ENCODE measurements at regions not wholly inside any gene's neighbourhood (a gene's known extent, or its start where the extent isn't known, plus 50 kb on each side); places are given as distances from the start of the nearest gene placed in this dataset.

GRCh38 chrX:121455890-121456289, 408.5 kb downstream of the GLUD2 start:
- Histone ChIP-seq H3K27me3 (replicated peaks in 1 of 7) (no peaks in the 10 kb centered on the region), H3K9me3 (peaks cover 0 to 6% (median 0%) of the 10 kb centered on the region in 8 donors), H3K27ac (no peak overlapping the region), H3K36me3 (no peaks in the 10 kb centered on the region), H3K4me3 (no peak overlapping the region), H3K4me1 (no peaks in the 10 kb centered on the region)
- no peak for TF ChIP-seq POLR2A (IDR thresholded peaks at IDR 0.05)
- intact Hi-C loops (cut with DNase I; ENCODE audit: low total_unique reads): no loop called here
- 67 to 87% (median 72%) methylated on average over 1 of the region's 1 CpG for whole genome bisulfite sequencing, 5 donors
- no peak for DNase-seq

GRCh38 chrX:121456315-121456714, 408.9 kb downstream of the GLUD2 start:
- no peak overlapping the region for H3K27ac ChIP-seq
- no peaks in the 10 kb centered on the region for H3K36me3 ChIP-seq
- no peaks in the 10 kb centered on the region for H3K4me1 ChIP-seq
- intact Hi-C loops (cut with DNase I; ENCODE audit: low total_unique reads): no loop called here
- TF ChIP-seq CTCF (IDR thresholded peaks at IDR 0.05 in 8 of 11, conservative IDR thresholded peaks at IDR 0.05 in 3 of 11): no peak
- TF ChIP-seq POLR2AphosphoS5 (IDR thresholded peaks at IDR 0.05): no peak
- no peak for TF ChIP-seq POLR2A (IDR thresholded peaks at IDR 0.05)
- H3K27me3 ChIP-seq (replicated peaks in 1 of 7): no peaks in the 10 kb centered on the region
- WGBS, 5 donors: 39 to 51% (median 45%) methylated on average over 3 of the region's 3 CpGs
- no peak overlapping the region for H3K4me3 ChIP-seq
- peaks cover 0 to 7% (median 0%) of the 10 kb centered on the region in 8 donors for H3K9me3 ChIP-seq
- no peak for DNase-seq

GRCh38 chrX:121457096-121457495, 409.7 kb downstream of the GLUD2 start:
- intact Hi-C loops (cut with DNase I; ENCODE audit: low total_unique reads): no loop called here
- Histone ChIP-seq H3K36me3 (no peaks in the 10 kb centered on the region), H3K27ac (no peak overlapping the region), H3K4me3 (no peak overlapping the region), H3K9me3 (peaks cover 0 to 7% (median 0%) of the 10 kb centered on the region in 8 donors), H3K27me3 (replicated peaks in 1 of 7) (no peaks in the 10 kb centered on the region), H3K4me1 (no peaks in the 10 kb centered on the region)
- DNase-seq: no peak
- WGBS, 5 donors: 18 to 72% (median 59%) methylated on average over 1 of the region's 1 CpG
- TF ChIP-seq CTCF (IDR thresholded peaks at IDR 0.05 in 8 of 11, conservative IDR thresholded peaks at IDR 0.05 in 3 of 11) (no peak), POLR2AphosphoS5 (IDR thresholded peaks at IDR 0.05) (no peak), POLR2A (IDR thresholded peaks at IDR 0.05) (no peak)

- Histone ChIP-seq H3K4me1 (no peaks in the 10 kb centered on the region), H3K4me3 (no peak overlapping the region), H3K27ac (no peak overlapping the region), H3K9me3 (peaks cover 0 to 6% (median 0%) of the 10 kb centered on the region in 8 donors), H3K27me3 (replicated peaks in 1 of 7) (no peaks in the 10 kb centered on the region), H3K36me3 (no peaks in the 10 kb centered on the region)
- TF ChIP-seq POLR2AphosphoS5 (IDR thresholded peaks at IDR 0.05): no peak
- TF ChIP-seq POLR2A (IDR thresholded peaks at IDR 0.05): no peak
- no peak for TF ChIP-seq CTCF (IDR thresholded peaks at IDR 0.05 in 8 of 11, conservative IDR thresholded peaks at IDR 0.05 in 3 of 11)
- DNase-seq: no peak
- intact Hi-C loops (cut with DNase I; ENCODE audit: low total_unique reads): no loop called here
- WGBS, 5 donors: 52 to 97% (median 73%) methylated on average over 4 of the region's 4 CpGs
These were observed 432.0 kb downstream of the GLUD2 start for GRCh38 chrX:121479406-121479805.

GRCh38 chrX:121496966-121497365, 449.6 kb downstream of the GLUD2 start:
- Histone ChIP-seq H3K4me3 (no peak overlapping the region), H3K36me3 (no peaks in the 10 kb centered on the region), H3K4me1 (no peaks in the 10 kb centered on the region), H3K9me3 (no peaks in the 10 kb centered on the region), H3K27ac (no peak overlapping the region), H3K27me3 (replicated peaks in 1 of 7) (no peaks in the 10 kb centered on the region)
- DNase-seq: no peak
- intact Hi-C loops (cut with DNase I; ENCODE audit: low total_unique reads): no loop called here
- no peak for TF ChIP-seq POLR2AphosphoS5 (IDR thresholded peaks at IDR 0.05)
- TF ChIP-seq CTCF (IDR thresholded peaks at IDR 0.05 in 8 of 11, conservative IDR thresholded peaks at IDR 0.05 in 3 of 11): no peak
- TF ChIP-seq POLR2A (IDR thresholded peaks at IDR 0.05): no peak
- WGBS, 5 donors: 10 to 38% (median 24%) methylated on average over 1 of the region's 1 CpG

All from spleen (tissue), 11 donors.